ENCODE measurements at regions not wholly inside any gene's neighbourhood (a gene's known extent, or its start where the extent isn't known, plus 50 kb on each side); places are given as distances from the start of the nearest gene placed in this dataset.

- TF ChIP-seq SMC3 (IDR thresholded peaks at IDR 0.05) (no peak), CTCF (IDR thresholded peaks at IDR 0.05) (no peak), JUNB (IDR thresholded peaks at IDR 0.05) (no peak), REST (IDR thresholded peaks at IDR 0.05) (no peak), MAX (IDR thresholded peaks at IDR 0.05) (no peak), USF2 (IDR thresholded peaks at IDR 0.05) (no peak), POLR2A (IDR thresholded peaks at IDR 0.05; ENCODE audit: low read length) (no peak), ZFP36 (IDR thresholded peaks at IDR 0.05; ENCODE audit: borderline replicate concordance, partially characterized antibody) (no peak), RNF2 (IDR thresholded peaks at IDR 0.05; ENCODE audit: borderline replicate concordance, low read depth) (no peak), CEBPB (IDR thresholded peaks at IDR 0.05) (no peak), RCOR1 (IDR thresholded peaks at IDR 0.05; ENCODE audit: low read depth, low read length) (no peak), BHLHE40 (IDR thresholded peaks at IDR 0.05; ENCODE audit: low read depth, low read length) (no peak), ELK1 (IDR thresholded peaks at IDR 0.05; ENCODE audit: low read depth, low read length) (no peak)
Observed at GRCh38 chr3:16066545-16066944, 107.9 kb upstream of the GALNT15 start.
